CD14-positive monocyte (primary cell): ENCODE measurements at regions not wholly inside any gene's neighbourhood (a gene's known extent, or its start where the extent isn't known, plus 50 kb on each side); places are given as distances from the start of the nearest gene placed in this dataset.

ENCODE experiments used
- DNase-seq, 3 donors: peaks; one replicate each; pipeline ENCODE4 v3.0.0-alpha.2; 2011 to 2022
- H2AFZ ChIP-seq: 2 replicates; pipeline ENCODE4 v1.6.0; 2012; ENCODE audit warnings: mild to moderate bottlenecking, low read depth, low read length, inconsistent platforms; ENCODE audit not compliant: insufficient read depth, poor library complexity, severe bottlenecking
- H3K27ac ChIP-seq, 2 donors: 1 replicate in 1 of 2; 2 replicates in 1 of 2; pipeline ENCODE4 v1.5.1; 2012 to 2013; ENCODE audit warnings: low read length in 2 of 2, control low read depth in 1 of 2, inconsistent platforms in 1 of 2, low read depth in 1 of 2, mild to moderate bottlenecking in 1 of 2
- H3K27me3 ChIP-seq, 2 donors: one replicate each; pipeline versions ENCODE4 v1.6.0 to v1.6.1; 2011 to 2013; ENCODE audit warnings: low read length in 2 of 2; ENCODE audit not compliant: control insufficient read depth in 2 of 2, insufficient read depth in 2 of 2
- H3K36me3 ChIP-seq, 2 donors: replicated peaks in 1 of 2; 1 replicate in 1 of 2; 2 replicates in 1 of 2; pipeline versions ENCODE4 v1.5.1 to v1.6.1; 2012 to 2013; ENCODE audit warnings: low read length in 2 of 2, control low read depth in 1 of 2, inconsistent platforms in 1 of 2, mild to moderate bottlenecking in 1 of 2; ENCODE audit not compliant: insufficient read depth in 2 of 2, control insufficient read depth in 1 of 2
- H3K4me1 ChIP-seq, 2 donors: 1 replicate in 1 of 2; 2 replicates in 1 of 2; pipeline versions ENCODE4 v1.5.1 to v1.6.1; 2012 to 2013; ENCODE audit warnings: low read length in 2 of 2, control low read depth in 1 of 2, inconsistent platforms in 1 of 2, mild to moderate bottlenecking in 1 of 2, moderate library complexity in 1 of 2; ENCODE audit not compliant: insufficient read depth in 2 of 2, control insufficient read depth in 1 of 2
- H3K4me2 ChIP-seq: replicated peaks from 2 replicates; pipeline ENCODE3; 2012; ENCODE audit warnings: low read length, moderate library complexity, mild to moderate bottlenecking; ENCODE audit not compliant: poor library complexity, severe bottlenecking; ENCODE audit errors: extremely low read depth
- H3K4me3 ChIP-seq, 3 experiments: fragments of 200-600 bp in 1 of 3; sonication (generic) in 1 of 3; replicated peaks in 1 of 3; 1 replicate in 2 of 3; 2 replicates in 1 of 3; pipeline ENCODE4 v1.5.1; 2011 to 2013; ENCODE audit warnings: low read length in 3 of 3, mild to moderate bottlenecking in 3 of 3, control low read depth in 2 of 3, low read depth in 2 of 3, inconsistent platforms in 1 of 3, moderate library complexity in 1 of 3
- H3K79me2 ChIP-seq: 2 replicates; pipeline ENCODE4 v1.6.0; 2012; ENCODE audit warnings: mild to moderate bottlenecking, control low read depth, inconsistent platforms, low read length, moderate library complexity; ENCODE audit not compliant: insufficient read depth
- H3K9ac ChIP-seq: 2 replicates; pipeline ENCODE4 v1.6.0; 2017; ENCODE audit warnings: low read length, mild to moderate bottlenecking; ENCODE audit not compliant: insufficient read depth, poor library complexity, severe bottlenecking
- H3K9me3 ChIP-seq, 2 donors: replicated peaks in 1 of 2; 1 replicate in 1 of 2; 2 replicates in 1 of 2; pipeline versions ENCODE4 v1.5.1 to v1.6.1; 2012 to 2013; ENCODE audit warnings: low read length in 2 of 2, control low read depth in 1 of 2; ENCODE audit not compliant: control insufficient read depth in 1 of 2, insufficient read depth in 1 of 2
- H4K20me1 ChIP-seq: 2 replicates; pipeline ENCODE4 v1.6.0; 2012; ENCODE audit warnings: mild to moderate bottlenecking, low read length, control low read depth, moderate library complexity; ENCODE audit not compliant: insufficient read depth
- H3K27ac Mint-ChIP-seq, 7 donors: one replicate each; pipeline ENCODE4 v1.8.0; 2020; ENCODE audit warnings: mild to moderate bottlenecking in 7 of 7, mixed read lengths in 7 of 7, moderate library complexity in 6 of 7, inconsistent platforms in 2 of 7
- H3K27me3 Mint-ChIP-seq, 3 donors: one replicate each; pipeline ENCODE4 v1.8.0; 2021 to 2022; ENCODE audit warnings: low read depth in 3 of 3, mild to moderate bottlenecking in 3 of 3, mixed read lengths in 3 of 3, moderate library complexity in 3 of 3, inconsistent platforms in 1 of 3
- H3K36me3 Mint-ChIP-seq, 2 donors: one replicate each; pipeline ENCODE4 v1.8.0; 2020; ENCODE audit warnings: mixed read lengths in 2 of 2, inconsistent platforms in 1 of 2, mild to moderate bottlenecking in 1 of 2
- H3K4me1 Mint-ChIP-seq: one replicate; pipeline ENCODE4 v1.8.0; 2020; ENCODE audit warnings: mild to moderate bottlenecking, mixed read lengths
- H3K4me3 Mint-ChIP-seq, 2 donors: one replicate each; pipeline ENCODE4 v1.8.0; 2020; ENCODE audit warnings: mild to moderate bottlenecking in 2 of 2, mixed read lengths in 2 of 2, moderate library complexity in 1 of 2
- H3K9me3 Mint-ChIP-seq, 7 donors: one replicate each; pipeline ENCODE4 v1.8.0; 2020 to 2022; ENCODE audit warnings: mixed read lengths in 7 of 7, mild to moderate bottlenecking in 6 of 7, moderate library complexity in 6 of 7, inconsistent platforms in 2 of 7
- CTCF ChIP-seq: fragments of 200-600 bp; IDR thresholded peaks from one replicate; pipeline ENCODE4 v1.8.0; 2022; ENCODE audit warnings: antibody characterized with exemption, mild to moderate bottlenecking
- WGBS: methylation state at CpG from one replicate; pipeline ENCODE4 v1.1.5; 2013; ENCODE audit warnings: missing lambda C conversion rate; ENCODE audit not compliant: insufficient coverage; 5-methylcytosine and 5-hydroxymethylcytosine counted together
- intact Hi-C, 2 donors: fragments of 100-400 bp; cut with micrococcal nuclease; formaldehyde crosslinking; loops; one replicate each; pipeline versions ENCODE4 v1.15.0 to v1.15.1; 2023

- H3K79me2 ChIP-seq = no peaks in the 10 kb centered on the region
- no peak overlapping the region for H3K9ac ChIP-seq
- H3K4me3 ChIP-seq = no peak overlapping the region
- H3K27ac ChIP-seq = no peak overlapping the region
- H4K20me1 ChIP-seq = no peaks in the 10 kb centered on the region
- Mint-ChIP-seq H3K27ac (no peak overlapping the region), H3K27me3 (peaks cover 2 to 8% (median 4%) of the 10 kb centered on the region in 3 donors), H3K4me3 (no peak overlapping the region), H3K4me1 (no peaks in the 10 kb centered on the region), H3K36me3 (no peaks in the 10 kb centered on the region), H3K9me3 (peaks cover 0 to 2% (median 0%) of the 10 kb centered on the region in 7 donors)
- H3K27me3 ChIP-seq = peaks cover 0 to 2% of the 10 kb centered on the region in 2 donors
- no peaks in the 10 kb centered on the region for H3K9me3 ChIP-seq
- no peak overlapping the region for H3K4me2 ChIP-seq
- TF ChIP-seq CTCF = no peak
- H2AFZ ChIP-seq = no peak overlapping the region
- DNase-seq = no peak
- intact Hi-C loops = no loop called here
- no peaks in the 10 kb centered on the region for H3K36me3 ChIP-seq
- no peaks in the 10 kb centered on the region for H3K4me1 ChIP-seq
- no CpG with 5 or more reads among the region's 1 CpG for WGBS
Observed at GRCh38 chr6:53985366-53985765, 125.9 kb upstream of the MLIP start.

- intact Hi-C loops = no loop called here
- H2AFZ ChIP-seq = no peak overlapping the region
- no peaks in the 10 kb centered on the region for H3K79me2 ChIP-seq
- Mint-ChIP-seq H3K36me3 (no peaks in the 10 kb centered on the region), H3K9me3 (peaks cover 0 to 2% (median 0%) of the 10 kb centered on the region in 7 donors), H3K4me3 (no peak overlapping the region), H3K27ac (no peak overlapping the region), H3K4me1 (no peaks in the 10 kb centered on the region), H3K27me3 (peaks cover 2 to 8% (median 4%) of the 10 kb centered on the region in 3 donors)
- H3K4me1 ChIP-seq = no peaks in the 10 kb centered on the region
- H4K20me1 ChIP-seq = no peaks in the 10 kb centered on the region
- H3K4me2 ChIP-seq = no peak overlapping the region
- no peaks in the 10 kb centered on the region for H3K36me3 ChIP-seq
- H3K27me3 ChIP-seq = peaks cover 0 to 2% of the 10 kb centered on the region in 2 donors
- DNase-seq = no peak
- no peak for TF ChIP-seq CTCF
- no peak overlapping the region for H3K27ac ChIP-seq
- H3K4me3 ChIP-seq = no peak overlapping the region
- WGBS = no CpG with 5 or more reads among the region's 3 CpGs
- no peaks in the 10 kb centered on the region for H3K9me3 ChIP-seq
- H3K9ac ChIP-seq = no peak overlapping the region
Observed at GRCh38 chr6:53986165-53986720, 125.0 kb upstream of the MLIP start.
